MV-4-11 (cell line): ENCODE measurements at regions not wholly inside any gene's neighbourhood (a gene's known extent, or its start where the extent isn't known, plus 50 kb on each side); places are given as distances from the start of the nearest gene placed in this dataset.
A peak's percentile ranks its signal among the peaks of the same experiment; 100 is the strongest.
"Not testable (repeated sequence)": the region's sequence is repeated elsewhere in the genome, so short reads cannot be mapped to it uniquely, and the experiment has no call there.

Source experiments
- DNase-seq: peaks from one replicate; lab custom pipeline; 2025; lab: John Stamatoyannopoulos, UW

GRCh38 chr5:120344181-120344580, 119.9 kb upstream of the PRR16 start:
- no peak for DNase-seq

- no peak for DNase-seq
These were observed 118.2 kb upstream of the PRR16 start for GRCh38 chr5:120345947-120346346.

- DNase-seq, result not testable (repeated sequence)
These were observed 113.0 kb upstream of the PRR16 start for GRCh38 chr5:120351071-120351470.

GRCh38 chr5:120354126-120354525, 110.0 kb upstream of the PRR16 start:
- DNase-seq, result no peak

- peak; percentile 52 for DNase-seq
These were observed 105.2 kb upstream of the PRR16 start for GRCh38 chr5:120358949-120359348.

GRCh38 chr5:120361941-120362340, 102.2 kb upstream of the PRR16 start:
- DNase-seq, result no peak

- no peak for DNase-seq
These were observed 101.7 kb upstream of the PRR16 start for GRCh38 chr5:120362426-120362825.

GRCh38 chr5:120365656-120366446, 98.2 kb upstream of the PRR16 start:
- DNase-seq, result no peak

- no peak for DNase-seq
These were observed 96.0 kb upstream of the PRR16 start for GRCh38 chr5:120367896-120368634.

GRCh38 chr5:120368923-120369715, 95.0 kb upstream of the PRR16 start:
- DNase-seq, result no peak

- DNase-seq, result no peak
These were observed 91.2 kb upstream of the PRR16 start for GRCh38 chr5:120372899-120373298.

- no peak for DNase-seq
These were observed 88.9 kb upstream of the PRR16 start for GRCh38 chr5:120375248-120375647.

- DNase-seq, result no peak
These were observed 83.5 kb upstream of the PRR16 start for GRCh38 chr5:120380644-120381043.

GRCh38 chr5:120382833-120383232, 81.3 kb upstream of the PRR16 start:
- peak; percentile 37 for DNase-seq

GRCh38 chr5:120386981-120387380, 77.1 kb upstream of the PRR16 start:
- DNase-seq, result no peak

GRCh38 chr5:120388016-120388781, 75.9 kb upstream of the PRR16 start:
- DNase-seq, result peak; percentile 99

- DNase-seq, result no peak
These were observed 69.8 kb upstream of the PRR16 start for GRCh38 chr5:120394259-120394658.

GRCh38 chr5:120396186-120396585, 67.9 kb upstream of the PRR16 start:
- DNase-seq, result no peak

GRCh38 chr5:120400356-120400755, 63.7 kb upstream of the PRR16 start:
- DNase-seq, result peak; percentile 14

GRCh38 chr5:120402606-120403005, 61.5 kb upstream of the PRR16 start:
- no peak for DNase-seq

GRCh38 chr5:120405286-120405864, 58.7 kb upstream of the PRR16 start:
- DNase-seq, result peak; percentile 78
